Esophagus squamous epithelium (tissue), 4 donors: ENCODE measurements at regions not wholly inside any gene's neighbourhood (a gene's known extent, or its start where the extent isn't known, plus 50 kb on each side); places are given as distances from the start of the nearest gene placed in this dataset.

ENCODE experiments used
- POLR2A ChIP-seq, 4 donors: fragments of 450-650 bp; IDR thresholded peaks; one replicate each; pipeline ENCODE4 v1.6.1; 2017; ENCODE audit warnings: antibody characterized with exemption in 4 of 4, mild to moderate bottlenecking in 4 of 4, moderate library complexity in 3 of 4
- TF ChIP-seq, protein P1 (sequence below), 6 experiments: fragments of 450-650 bp in 4 of 6; fragments of 200-600 bp in 2 of 6; sonication (generic) in 2 of 6; IDR thresholded peaks; one replicate each; pipeline ENCODE4 v1.5.1; 2016 to 2019; ENCODE audit warnings: antibody characterized with exemption in 6 of 6, mild to moderate bottlenecking in 4 of 6, moderate library complexity in 4 of 6

GRCh38 chr6:84854811-84855400 is 90.5 kb upstream of the TBX18 start:
- TF ChIP-seq POLR2A (IDR thresholded peaks at IDR 0.05), result no peak
- TF ChIP-seq, protein P1, sequence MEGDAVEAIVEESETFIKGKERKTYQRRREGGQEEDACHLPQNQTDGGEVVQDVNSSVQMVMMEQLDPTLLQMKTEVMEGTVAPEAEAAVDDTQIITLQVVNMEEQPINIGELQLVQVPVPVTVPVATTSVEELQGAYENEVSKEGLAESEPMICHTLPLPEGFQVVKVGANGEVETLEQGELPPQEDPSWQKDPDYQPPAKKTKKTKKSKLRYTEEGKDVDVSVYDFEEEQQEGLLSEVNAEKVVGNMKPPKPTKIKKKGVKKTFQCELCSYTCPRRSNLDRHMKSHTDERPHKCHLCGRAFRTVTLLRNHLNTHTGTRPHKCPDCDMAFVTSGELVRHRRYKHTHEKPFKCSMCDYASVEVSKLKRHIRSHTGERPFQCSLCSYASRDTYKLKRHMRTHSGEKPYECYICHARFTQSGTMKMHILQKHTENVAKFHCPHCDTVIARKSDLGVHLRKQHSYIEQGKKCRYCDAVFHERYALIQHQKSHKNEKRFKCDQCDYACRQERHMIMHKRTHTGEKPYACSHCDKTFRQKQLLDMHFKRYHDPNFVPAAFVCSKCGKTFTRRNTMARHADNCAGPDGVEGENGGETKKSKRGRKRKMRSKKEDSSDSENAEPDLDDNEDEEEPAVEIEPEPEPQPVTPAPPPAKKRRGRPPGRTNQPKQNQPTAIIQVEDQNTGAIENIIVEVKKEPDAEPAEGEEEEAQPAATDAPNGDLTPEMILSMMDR (IDR thresholded peaks at IDR 0.05), result no peak
